HL-60 (cell line): ENCODE measurements at regions not wholly inside any gene's neighbourhood (a gene's known extent, or its start where the extent isn't known, plus 50 kb on each side); places are given as distances from the start of the nearest gene placed in this dataset.

Experiments used
- GABPA ChIP-seq: IDR thresholded peaks from 2 replicates; pipeline ENCODE4 v1.6.1; 2012; ENCODE audit warnings: low read depth
- TF ChIP-seq, protein P1 (sequence below): IDR thresholded peaks from one replicate; pipeline ENCODE4 v1.5.1; 2011; ENCODE audit warnings: low read length, control low read depth, inconsistent platforms; ENCODE audit not compliant: insufficient read depth
- TF ChIP-seq, protein P2 (sequence below): IDR thresholded peaks from 2 replicates; pipeline ENCODE4 v1.6.1; 2012; ENCODE audit warnings: low read depth; ENCODE audit not compliant: insufficient replicate concordance

DNA sequence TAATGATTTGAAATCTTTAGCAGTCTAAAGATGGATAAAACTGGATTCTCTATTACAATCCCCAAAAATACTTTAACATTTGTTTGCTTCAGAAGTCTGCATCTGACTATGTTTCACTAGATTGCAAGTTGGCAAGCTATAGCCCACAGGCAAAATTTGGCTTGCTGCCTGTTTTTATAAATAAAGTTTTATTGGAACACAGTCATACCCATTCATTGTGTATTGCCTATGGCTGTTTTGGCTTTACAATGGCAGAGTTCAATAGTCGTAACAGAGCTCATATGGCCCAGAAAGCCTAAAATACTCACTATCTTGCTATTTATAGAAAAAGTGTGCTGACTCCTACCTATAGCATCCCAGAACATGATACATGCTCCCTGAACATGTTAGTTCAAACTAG is 89.0 kb upstream of the GPR141 start:
- TF ChIP-seq, protein P1, sequence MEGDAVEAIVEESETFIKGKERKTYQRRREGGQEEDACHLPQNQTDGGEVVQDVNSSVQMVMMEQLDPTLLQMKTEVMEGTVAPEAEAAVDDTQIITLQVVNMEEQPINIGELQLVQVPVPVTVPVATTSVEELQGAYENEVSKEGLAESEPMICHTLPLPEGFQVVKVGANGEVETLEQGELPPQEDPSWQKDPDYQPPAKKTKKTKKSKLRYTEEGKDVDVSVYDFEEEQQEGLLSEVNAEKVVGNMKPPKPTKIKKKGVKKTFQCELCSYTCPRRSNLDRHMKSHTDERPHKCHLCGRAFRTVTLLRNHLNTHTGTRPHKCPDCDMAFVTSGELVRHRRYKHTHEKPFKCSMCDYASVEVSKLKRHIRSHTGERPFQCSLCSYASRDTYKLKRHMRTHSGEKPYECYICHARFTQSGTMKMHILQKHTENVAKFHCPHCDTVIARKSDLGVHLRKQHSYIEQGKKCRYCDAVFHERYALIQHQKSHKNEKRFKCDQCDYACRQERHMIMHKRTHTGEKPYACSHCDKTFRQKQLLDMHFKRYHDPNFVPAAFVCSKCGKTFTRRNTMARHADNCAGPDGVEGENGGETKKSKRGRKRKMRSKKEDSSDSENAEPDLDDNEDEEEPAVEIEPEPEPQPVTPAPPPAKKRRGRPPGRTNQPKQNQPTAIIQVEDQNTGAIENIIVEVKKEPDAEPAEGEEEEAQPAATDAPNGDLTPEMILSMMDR: no peak
- no peak for TF ChIP-seq GABPA
- TF ChIP-seq, protein P2, sequence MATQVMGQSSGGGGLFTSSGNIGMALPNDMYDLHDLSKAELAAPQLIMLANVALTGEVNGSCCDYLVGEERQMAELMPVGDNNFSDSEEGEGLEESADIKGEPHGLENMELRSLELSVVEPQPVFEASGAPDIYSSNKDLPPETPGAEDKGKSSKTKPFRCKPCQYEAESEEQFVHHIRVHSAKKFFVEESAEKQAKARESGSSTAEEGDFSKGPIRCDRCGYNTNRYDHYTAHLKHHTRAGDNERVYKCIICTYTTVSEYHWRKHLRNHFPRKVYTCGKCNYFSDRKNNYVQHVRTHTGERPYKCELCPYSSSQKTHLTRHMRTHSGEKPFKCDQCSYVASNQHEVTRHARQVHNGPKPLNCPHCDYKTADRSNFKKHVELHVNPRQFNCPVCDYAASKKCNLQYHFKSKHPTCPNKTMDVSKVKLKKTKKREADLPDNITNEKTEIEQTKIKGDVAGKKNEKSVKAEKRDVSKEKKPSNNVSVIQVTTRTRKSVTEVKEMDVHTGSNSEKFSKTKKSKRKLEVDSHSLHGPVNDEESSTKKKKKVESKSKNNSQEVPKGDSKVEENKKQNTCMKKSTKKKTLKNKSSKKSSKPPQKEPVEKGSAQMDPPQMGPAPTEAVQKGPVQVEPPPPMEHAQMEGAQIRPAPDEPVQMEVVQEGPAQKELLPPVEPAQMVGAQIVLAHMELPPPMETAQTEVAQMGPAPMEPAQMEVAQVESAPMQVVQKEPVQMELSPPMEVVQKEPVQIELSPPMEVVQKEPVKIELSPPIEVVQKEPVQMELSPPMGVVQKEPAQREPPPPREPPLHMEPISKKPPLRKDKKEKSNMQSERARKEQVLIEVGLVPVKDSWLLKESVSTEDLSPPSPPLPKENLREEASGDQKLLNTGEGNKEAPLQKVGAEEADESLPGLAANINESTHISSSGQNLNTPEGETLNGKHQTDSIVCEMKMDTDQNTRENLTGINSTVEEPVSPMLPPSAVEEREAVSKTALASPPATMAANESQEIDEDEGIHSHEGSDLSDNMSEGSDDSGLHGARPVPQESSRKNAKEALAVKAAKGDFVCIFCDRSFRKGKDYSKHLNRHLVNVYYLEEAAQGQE: no peak
